Esophagus (tissue), 2 donors: ENCODE measurements at regions not wholly inside any gene's neighbourhood (a gene's known extent, or its start where the extent isn't known, plus 50 kb on each side); places are given as distances from the start of the nearest gene placed in this dataset.

Source experiments
- H3K27ac ChIP-seq, 2 donors: one replicate each; pipeline ENCODE4 v1.5.1; 2013; ENCODE audit warnings: low read depth in 2 of 2, mild to moderate bottlenecking in 2 of 2, inconsistent platforms in 1 of 2, low read length in 1 of 2, moderate library complexity in 1 of 2
- H3K27me3 ChIP-seq, 2 donors: one replicate each; pipeline ENCODE4 v1.6.1; 2013; ENCODE audit warnings: low read length in 2 of 2, control low read depth in 1 of 2, mild to moderate bottlenecking in 1 of 2; ENCODE audit not compliant: insufficient read depth in 2 of 2, control insufficient read depth in 1 of 2
- H3K36me3 ChIP-seq, 2 donors: one replicate each; pipeline ENCODE4 v1.6.1; 2013; ENCODE audit warnings: low read length in 1 of 2; ENCODE audit not compliant: control insufficient read depth in 2 of 2, insufficient read depth in 2 of 2
- H3K4me1 ChIP-seq, 2 donors: one replicate each; pipeline ENCODE4 v1.6.1; 2013; ENCODE audit warnings: low read length in 1 of 2; ENCODE audit not compliant: control insufficient read depth in 2 of 2, insufficient read depth in 2 of 2
- H3K4me3 ChIP-seq, 2 donors: one replicate each; pipeline ENCODE4 v1.5.1; 2013; ENCODE audit warnings: low read length in 2 of 2, mild to moderate bottlenecking in 2 of 2, low read depth in 1 of 2, moderate library complexity in 1 of 2
- H3K9me3 ChIP-seq, 2 donors: one replicate each; pipeline ENCODE4 v1.6.1; 2013; ENCODE audit warnings: mild to moderate bottlenecking in 2 of 2, low read depth in 1 of 2, low read length in 1 of 2, moderate library complexity in 1 of 2; ENCODE audit not compliant: control insufficient read depth in 2 of 2, insufficient read depth in 1 of 2
- WGBS, 2 donors: extraction: QIAGEN DNeasy Blood & Tissue Kit; methylation state at CpG; one replicate each; pipeline ENCODE4 v1.1.7; 2013; 5-methylcytosine and 5-hydroxymethylcytosine counted together
- donor health status: healthy with polysubstance abuse.
- donor health status: Bipolar disorder and iron deficiency.

DNA sequence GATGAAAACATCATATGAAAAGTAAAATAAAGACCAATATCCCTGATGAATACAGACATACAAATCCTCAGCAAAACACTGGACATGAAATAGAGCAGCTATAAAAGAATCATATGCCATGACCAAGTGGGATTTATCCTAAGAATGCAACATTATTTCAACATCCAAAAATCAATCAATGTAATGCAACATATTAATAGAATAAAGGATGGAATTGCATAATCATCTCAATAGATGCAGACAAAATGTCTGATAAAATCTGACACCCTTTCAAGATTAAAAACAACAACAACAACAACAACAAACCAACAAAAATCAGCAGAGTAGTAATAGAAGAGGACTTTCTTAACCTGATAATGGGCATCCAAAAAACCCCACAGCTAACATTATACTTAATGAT lies 63.8 kb upstream of the IL1R1 start:
- no peaks in the 10 kb centered on the region for H3K27me3 ChIP-seq
- H3K4me1 ChIP-seq, result no peaks in the 10 kb centered on the region
- H3K4me3 ChIP-seq, result no peak overlapping the region
- no peaks in the 10 kb centered on the region for H3K36me3 ChIP-seq
- no peak overlapping the region for H3K27ac ChIP-seq
- H3K9me3 ChIP-seq, result no peaks in the 10 kb centered on the region

DNA sequence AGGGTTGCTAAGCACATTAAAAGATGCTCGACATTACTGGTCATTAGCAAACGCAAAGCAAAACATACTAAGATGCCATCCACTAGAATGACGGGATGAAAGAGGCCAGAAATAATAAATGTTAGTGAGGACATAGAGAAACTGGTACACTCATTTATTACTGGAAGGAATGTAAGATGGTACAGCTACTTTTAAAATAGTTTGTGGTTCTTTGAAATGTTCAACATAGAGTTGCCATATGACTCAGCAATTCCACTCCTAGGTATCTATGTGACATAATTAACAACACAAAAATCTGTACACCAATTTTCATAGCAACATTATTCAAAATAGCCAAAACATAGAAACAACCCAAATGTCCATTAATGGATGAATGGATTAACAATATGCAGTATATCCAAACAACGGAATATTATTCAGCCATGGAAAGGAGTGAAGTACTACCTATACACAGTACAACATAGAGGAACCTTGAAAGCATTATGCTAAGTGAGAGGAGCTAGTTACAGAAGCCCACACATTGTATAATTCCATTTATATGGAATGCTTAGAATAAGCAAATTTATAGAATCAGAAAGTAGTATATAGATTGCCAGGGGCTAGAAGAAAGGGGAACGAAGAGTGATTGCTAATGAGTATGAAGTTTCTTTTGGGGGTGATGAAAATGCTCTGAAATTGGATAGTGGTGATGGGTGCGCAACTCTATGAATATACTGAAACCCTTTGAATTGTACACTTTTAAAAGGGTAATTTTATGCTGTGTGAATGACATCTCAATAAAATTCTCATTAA lies 61.9 kb upstream of the IL1R1 start:
- WGBS, 2 donors, result 90 to 94% methylated on average over 6 of the region's 6 CpGs
- H3K27ac ChIP-seq, result no peak overlapping the region
- H3K27me3 ChIP-seq, result no peaks in the 10 kb centered on the region
- H3K4me1 ChIP-seq, result no peaks in the 10 kb centered on the region
- H3K4me3 ChIP-seq, result no peak overlapping the region
- H3K36me3 ChIP-seq, result no peaks in the 10 kb centered on the region
- no peaks in the 10 kb centered on the region for H3K9me3 ChIP-seq

DNA sequence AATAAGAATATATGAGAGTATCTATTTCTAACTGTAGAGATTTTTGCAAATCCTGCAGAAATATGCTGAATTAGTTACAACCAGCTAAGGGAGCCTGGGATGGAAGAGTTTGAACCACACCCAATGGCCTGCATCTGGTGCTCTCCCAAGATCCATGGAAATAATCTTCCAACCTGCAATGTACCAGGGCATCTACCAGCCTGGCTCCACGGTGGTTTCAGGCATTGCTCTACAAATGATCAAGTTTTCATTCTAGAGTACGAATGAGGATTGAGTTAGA lies 61.4 kb upstream of the IL1R1 start:
- WGBS, 2 donors, result 81 to 85% methylated on average over 2 of the region's 2 CpGs
- Histone ChIP-seq H3K27me3 (no peaks in the 10 kb centered on the region), H3K9me3 (no peaks in the 10 kb centered on the region), H3K27ac (no peak overlapping the region), H3K4me3 (no peak overlapping the region), H3K36me3 (no peaks in the 10 kb centered on the region), H3K4me1 (no peaks in the 10 kb centered on the region)

DNA sequence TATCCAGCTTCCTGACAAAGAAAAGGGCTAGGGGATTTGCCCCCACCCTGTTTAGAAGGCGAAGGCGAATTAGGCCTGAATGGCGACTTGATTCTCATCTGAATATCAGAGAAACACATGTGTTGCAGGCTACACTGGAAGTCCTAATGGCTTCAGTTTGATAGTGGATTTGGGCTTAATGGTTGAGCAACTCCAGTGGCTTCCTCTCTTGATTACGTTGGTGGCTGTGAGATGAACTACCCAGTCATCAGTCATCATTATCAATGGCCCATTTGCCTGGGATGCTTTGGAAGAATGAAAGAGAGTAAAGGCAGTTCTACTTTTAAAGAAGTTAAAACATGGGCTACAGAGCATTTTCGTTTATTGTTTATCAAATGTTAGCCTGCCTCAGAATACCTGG lies 60.9 kb upstream of the IL1R1 start:
- WGBS, 2 donors, result 86 to 88% methylated on average over 5 of the region's 5 CpGs
- no peaks in the 10 kb centered on the region for H3K27me3 ChIP-seq
- H3K9me3 ChIP-seq, result no peaks in the 10 kb centered on the region
- H3K4me3 ChIP-seq, result no peak overlapping the region
- no peaks in the 10 kb centered on the region for H3K4me1 ChIP-seq
- H3K27ac ChIP-seq, result no peak overlapping the region
- no peaks in the 10 kb centered on the region for H3K36me3 ChIP-seq

DNA sequence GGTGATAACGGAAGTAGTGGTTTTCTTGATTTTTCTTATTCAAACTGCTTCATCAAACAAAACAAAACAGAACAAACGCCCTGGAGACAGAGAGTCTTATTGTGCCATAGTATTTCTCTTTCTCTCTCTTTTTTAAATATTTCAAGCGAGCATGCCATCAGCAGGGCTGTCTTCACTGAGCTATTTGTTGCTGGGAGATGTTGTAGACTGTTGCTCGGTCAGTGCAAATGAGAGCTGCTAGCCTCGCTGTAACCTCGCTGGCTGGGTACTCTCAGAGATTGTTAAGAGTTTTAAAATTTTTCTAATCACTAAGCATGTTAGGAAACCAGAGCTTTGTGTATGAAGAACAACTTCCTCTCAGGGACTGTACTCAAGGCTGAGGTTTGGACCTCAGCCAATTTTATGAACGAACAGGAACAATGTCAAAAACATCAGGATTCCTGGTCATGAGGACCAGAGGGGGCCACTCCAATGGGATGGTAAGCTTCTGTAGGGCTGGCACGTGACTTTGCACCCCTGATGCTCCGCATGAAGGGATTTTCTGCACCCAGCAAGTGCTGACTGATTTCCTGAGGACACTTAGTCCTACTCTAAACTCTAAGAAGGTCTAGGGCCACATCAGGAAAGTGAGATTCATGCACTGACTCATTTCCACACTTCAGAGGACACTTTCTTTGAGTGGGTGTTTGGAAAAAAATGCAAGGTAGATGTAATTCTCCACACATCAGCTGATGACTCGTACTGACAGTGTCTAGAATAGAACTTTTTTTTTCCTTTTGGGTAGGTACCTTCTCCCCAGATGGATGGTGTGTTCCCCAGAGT lies 59.8 kb upstream of the IL1R1 start:
- Histone ChIP-seq H3K4me1 (no peaks in the 10 kb centered on the region), H3K27me3 (no peaks in the 10 kb centered on the region), H3K27ac (peak overlapping the region; percentile 4 to 61), H3K36me3 (no peaks in the 10 kb centered on the region), H3K4me3 (no peak overlapping the region), H3K9me3 (no peaks in the 10 kb centered on the region)
- WGBS, 2 donors, result 39 to 44% methylated on average over 10 of the region's 10 CpGs

DNA sequence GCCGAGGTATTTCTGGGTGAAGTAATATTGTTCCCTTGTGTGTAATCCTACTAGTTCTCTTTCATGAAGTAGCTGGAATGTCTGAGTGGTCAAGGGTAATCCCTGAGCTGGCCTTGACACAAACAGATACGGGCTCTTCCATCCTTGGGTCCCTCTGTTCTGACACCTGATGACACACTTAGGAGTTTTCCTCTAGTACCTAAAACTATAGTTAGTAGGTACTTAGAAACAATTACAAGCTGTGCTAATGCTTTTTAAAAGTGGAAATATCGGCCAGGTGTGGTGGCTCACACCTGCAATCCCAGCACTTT lies 59.2 kb upstream of the IL1R1 start:
- WGBS, 2 donors, result 76 to 81% methylated on average over 3 of the region's 3 CpGs
- H3K4me1 ChIP-seq, result no peaks in the 10 kb centered on the region

DNA sequence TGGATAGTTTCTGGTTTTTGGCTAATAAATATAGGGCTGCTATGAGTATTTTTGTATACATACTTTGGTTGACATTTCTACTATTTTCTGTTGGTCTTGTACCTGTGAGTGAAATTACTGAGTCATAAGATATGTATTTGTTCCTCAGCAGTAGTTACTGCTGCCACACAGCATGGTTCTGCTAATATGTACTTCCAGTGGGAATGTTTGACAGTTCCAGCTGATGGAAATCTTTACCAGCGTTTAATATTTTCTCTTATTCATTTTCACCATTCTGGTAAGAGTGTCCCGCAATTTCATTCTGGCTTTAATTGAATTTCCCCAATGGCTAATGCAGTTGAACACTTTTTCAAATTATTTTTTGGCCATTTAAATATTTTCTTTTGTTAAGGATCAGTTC lies 57.9 kb upstream of the IL1R1 start:
- H3K27me3 ChIP-seq, result no peaks in the 10 kb centered on the region
- H3K36me3 ChIP-seq, result no peaks in the 10 kb centered on the region
- H3K9me3 ChIP-seq, result no peaks in the 10 kb centered on the region
- no peak overlapping the region for H3K4me3 ChIP-seq
- no peaks in the 10 kb centered on the region for H3K4me1 ChIP-seq
- WGBS, 2 donors, result 67 to 85% methylated on average over 2 of the region's 2 CpGs
- H3K27ac ChIP-seq, result no peak overlapping the region

More for the DNA sequence above, 59.2 kb upstream of the IL1R1 start:
- Histone ChIP-seq H3K9me3 (no peaks in the 10 kb centered on the region), H3K27me3 (no peaks in the 10 kb centered on the region), H3K27ac (no peak overlapping the region), H3K36me3 (no peaks in the 10 kb centered on the region), H3K4me3 (no peak overlapping the region)

DNA sequence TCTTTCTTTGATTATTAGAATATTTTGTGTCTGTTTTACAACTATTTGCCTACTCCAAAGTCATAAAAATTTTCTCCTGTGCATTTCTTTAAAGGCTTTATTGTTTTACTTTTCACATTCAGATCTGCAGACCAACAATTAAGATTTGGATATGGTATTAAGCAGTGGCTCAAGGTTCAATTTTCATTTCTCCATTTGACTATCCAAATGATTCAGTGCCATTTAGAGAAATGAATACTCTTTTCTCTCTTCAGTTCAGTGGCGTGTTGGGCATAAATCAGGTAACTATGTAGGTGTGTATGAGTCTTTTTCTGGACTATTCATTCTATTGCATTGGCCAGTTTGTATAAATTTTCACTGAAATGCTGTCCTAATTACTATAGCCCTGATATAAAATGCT lies 57.3 kb upstream of the IL1R1 start:
- Histone ChIP-seq H3K9me3 (no peaks in the 10 kb centered on the region), H3K4me3 (no peak overlapping the region), H3K27me3 (no peaks in the 10 kb centered on the region), H3K27ac (no peak overlapping the region), H3K36me3 (no peaks in the 10 kb centered on the region), H3K4me1 (no peaks in the 10 kb centered on the region)
- 77 to 81% methylated on average over 1 of the region's 1 CpG for WGBS, 2 donors

DNA sequence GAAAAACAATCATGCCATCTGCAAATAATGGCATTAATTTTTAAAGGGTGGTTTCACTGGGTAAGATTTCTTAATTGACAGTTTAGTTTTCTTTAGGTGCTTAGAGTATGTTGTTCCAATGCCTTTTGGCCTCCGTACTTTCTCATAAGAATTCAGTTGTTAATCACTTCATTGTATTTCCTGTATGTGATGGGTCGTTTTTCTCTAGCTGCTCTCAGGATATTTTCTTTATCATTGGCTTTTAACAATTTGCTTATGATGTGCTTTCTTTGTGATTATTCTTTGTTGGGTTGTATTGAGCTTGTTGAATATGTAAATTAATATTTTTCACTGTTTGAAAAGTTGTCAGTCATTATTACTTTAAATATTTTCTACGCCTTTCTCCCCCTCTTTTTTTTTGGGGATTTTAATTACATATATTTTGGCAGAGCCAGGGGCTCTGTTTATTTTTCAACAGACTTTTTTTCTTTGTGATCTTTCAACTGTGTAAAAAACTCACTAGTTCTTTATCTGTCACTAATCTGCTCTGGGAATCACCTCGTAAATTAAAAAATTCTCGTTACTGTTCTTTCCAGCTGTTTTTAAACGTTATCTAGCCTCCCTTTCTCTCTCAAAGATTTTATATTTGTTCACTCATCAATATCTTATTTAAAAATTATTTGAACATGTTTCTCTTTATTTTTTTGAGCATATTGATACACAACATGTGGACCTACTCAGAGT lies 56.2 kb upstream of the IL1R1 start:
- H3K27ac ChIP-seq, result no peak overlapping the region
- no peaks in the 10 kb centered on the region for H3K36me3 ChIP-seq

More for the DNA sequence above, 56.2 kb upstream of the IL1R1 start:
- Histone ChIP-seq H3K4me1 (no peaks in the 10 kb centered on the region), H3K9me3 (no peaks in the 10 kb centered on the region), H3K4me3 (no peak overlapping the region), H3K27me3 (no peaks in the 10 kb centered on the region)
- WGBS, 2 donors, result 70 to 71% methylated on average over 6 of the region's 6 CpGs
